Activated T-cell treated with anti-CD3 and anti-CD28 coated beads for 1 hour (primary cell): ENCODE measurements at regions not wholly inside any gene's neighbourhood (a gene's known extent, or its start where the extent isn't known, plus 50 kb on each side); places are given as distances from the start of the nearest gene placed in this dataset.

Source experiments
- DNase-seq: peaks from one replicate; pipeline ENCODE4 v3.0.0-alpha.2; 2020; ENCODE audit warnings: low read depth

GRCh38 chr15:46858150-46858549 is 859.2 kb upstream of the SEMA6D start:
- no peak for DNase-seq

GRCh38 chr15:46861796-46862195 is 855.5 kb upstream of the SEMA6D start:
- DNase-seq, result no peak

- DNase-seq, result no peak
Measured at GRCh38 chr15:46865155-46865554, 852.1 kb upstream of the SEMA6D start.

GRCh38 chr15:46872286-46872980 is 844.9 kb upstream of the SEMA6D start:
- no peak for DNase-seq

GRCh38 chr15:46872981-46873330 is 844.3 kb upstream of the SEMA6D start:
- DNase-seq, result no peak

GRCh38 chr15:46879032-46879770 is 838.1 kb upstream of the SEMA6D start:
- no peak for DNase-seq

GRCh38 chr15:46880791-46881190 is 836.5 kb upstream of the SEMA6D start:
- DNase-seq, result no peak

- no peak for DNase-seq
Measured at GRCh38 chr15:46892621-46893160, 824.6 kb upstream of the SEMA6D start.

- no peak for DNase-seq
Measured at GRCh38 chr15:46894644-46895043, 822.7 kb upstream of the SEMA6D start.

GRCh38 chr15:46897266-46897665 is 820.0 kb upstream of the SEMA6D start:
- DNase-seq, result no peak

- no peak for DNase-seq
Measured at GRCh38 chr15:46901001-46901400, 816.3 kb upstream of the SEMA6D start.

- DNase-seq, result no peak
Measured at GRCh38 chr15:46917721-46918252, 799.5 kb upstream of the SEMA6D start.

- DNase-seq, result no peak
Measured at GRCh38 chr15:46918462-46919140, 798.7 kb upstream of the SEMA6D start.

GRCh38 chr15:46921891-46922290 is 795.4 kb upstream of the SEMA6D start:
- no peak for DNase-seq

GRCh38 chr15:46930426-46930825 is 786.9 kb upstream of the SEMA6D start:
- DNase-seq, result no peak

GRCh38 chr15:46933332-46933731 is 784.0 kb upstream of the SEMA6D start:
- no peak for DNase-seq

- DNase-seq, result no peak
Measured at GRCh38 chr15:46934851-46935250, 782.5 kb upstream of the SEMA6D start.

GRCh38 chr15:46938169-46938568 is 779.1 kb upstream of the SEMA6D start:
- no peak for DNase-seq

GRCh38 chr15:46941241-46941640 is 776.1 kb upstream of the SEMA6D start:
- no peak for DNase-seq

GRCh38 chr15:46946953-46947352 is 770.4 kb upstream of the SEMA6D start:
- DNase-seq, result no peak

GRCh38 chr15:46955576-46955975 is 761.7 kb upstream of the SEMA6D start:
- DNase-seq, result no peak

GRCh38 chr15:46956456-46956855 is 760.8 kb upstream of the SEMA6D start:
- DNase-seq, result no peak

GRCh38 chr15:46956881-46957280 is 760.4 kb upstream of the SEMA6D start:
- no peak for DNase-seq
